Cardiac muscle cell (in vitro differentiated cells and primary cell): ENCODE measurements at regions not wholly inside any gene's neighbourhood (a gene's known extent, or its start where the extent isn't known, plus 50 kb on each side); places are given as distances from the start of the nearest gene placed in this dataset.

Experiments used
- DNase-seq, 2 donors: peaks; one replicate each; pipeline versions ENCODE4 v3.0.0 to v3.0.0-alpha.2; 2010 to 2017; ENCODE audit warnings: low read depth in 1 of 2, low spot score in 1 of 2
- H3K27ac ChIP-seq: fragments of 200-600 bp; sonication (generic); 2 replicates; pipeline ENCODE4 v1.5.1; 2016
- H3K27me3 ChIP-seq: fragments of 200-600 bp; sonication (generic); 2 replicates; pipeline ENCODE4 v1.6.0; 2016; ENCODE audit warnings: control low read depth
- H3K36me3 ChIP-seq: fragments of 200-600 bp; sonication (generic); 2 replicates; pipeline ENCODE4 v1.5.1; 2016; ENCODE audit warnings: control low read depth
- H3K4me1 ChIP-seq: fragments of 200-600 bp; sonication (generic); 2 replicates; pipeline ENCODE4 v1.8.1; 2017; ENCODE audit warnings: low read depth, mild to moderate bottlenecking, mixed run types
- H3K4me3 ChIP-seq: fragments of 200-600 bp; sonication (generic); 2 replicates; pipeline ENCODE4 v1.5.1; 2016; ENCODE audit warnings: mild to moderate bottlenecking
- H3K9me3 ChIP-seq: fragments of 200-600 bp; sonication (generic); 2 replicates; pipeline ENCODE4 v1.5.1; 2017; ENCODE audit warnings: low read depth, mild to moderate bottlenecking, control low read depth
- CTCF ChIP-seq: IDR thresholded peaks from 2 replicates; pipeline ENCODE4 v1.5.1; 2012; ENCODE audit warnings: low read depth, mild to moderate bottlenecking, low read length

DNA sequence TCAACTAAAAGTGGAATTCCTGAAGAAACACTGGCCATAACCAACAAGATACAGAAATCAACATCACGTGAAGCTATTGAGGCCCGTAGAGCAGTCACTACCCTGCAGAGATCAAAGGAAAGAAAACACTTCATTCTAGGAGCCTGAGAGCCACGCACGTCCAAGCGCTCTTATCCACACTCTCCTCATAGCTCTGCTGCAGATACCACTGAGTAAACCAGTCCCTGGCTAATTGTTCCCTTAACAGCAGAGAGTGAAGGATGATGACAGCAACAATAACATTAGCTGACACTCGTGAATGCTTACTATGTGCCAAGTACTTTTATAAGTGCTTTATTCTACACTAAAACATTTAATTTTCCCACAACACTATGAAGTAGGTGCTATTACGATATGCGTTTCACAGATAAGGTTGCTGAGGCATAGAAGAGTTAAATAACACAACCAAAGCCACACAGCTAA is 271.0 kb upstream of the GADL1 start:
- Histone ChIP-seq H3K4me3 (no peak overlapping the region), H3K36me3 (no peaks in the 10 kb centered on the region), H3K4me1 (peaks cover 18% of the 10 kb centered on the region), H3K27me3 (peaks cover 3% of the 10 kb centered on the region), H3K27ac (peak overlapping the region; percentile 54), H3K9me3 (no peaks in the 10 kb centered on the region)
- TF ChIP-seq CTCF = no peak
- peak; percentile 59 to 88 for DNase-seq

GRCh38 chr3:31166249-31166885 is 271.9 kb upstream of the GADL1 start:
- Histone ChIP-seq H3K9me3 (no peaks in the 10 kb centered on the region), H3K4me3 (no peak overlapping the region), H3K27me3 (peaks cover 3% of the 10 kb centered on the region), H3K4me1 (peaks cover 18% of the 10 kb centered on the region), H3K27ac (no peak overlapping the region), H3K36me3 (no peaks in the 10 kb centered on the region)
- TF ChIP-seq CTCF = no peak
- DNase-seq = peak in 1 of 2 donors; percentile 79

- H3K36me3 ChIP-seq = no peaks in the 10 kb centered on the region
- H3K27ac ChIP-seq = no peak overlapping the region
- no peak for DNase-seq
- H3K4me3 ChIP-seq = no peak overlapping the region
- no peak for TF ChIP-seq CTCF
- H3K27me3 ChIP-seq = no peaks in the 10 kb centered on the region
- no peaks in the 10 kb centered on the region for H3K9me3 ChIP-seq
- H3K4me1 ChIP-seq = peaks cover 18% of the 10 kb centered on the region
Observed at GRCh38 chr3:31167666-31168065, 273.2 kb upstream of the GADL1 start.

DNA sequence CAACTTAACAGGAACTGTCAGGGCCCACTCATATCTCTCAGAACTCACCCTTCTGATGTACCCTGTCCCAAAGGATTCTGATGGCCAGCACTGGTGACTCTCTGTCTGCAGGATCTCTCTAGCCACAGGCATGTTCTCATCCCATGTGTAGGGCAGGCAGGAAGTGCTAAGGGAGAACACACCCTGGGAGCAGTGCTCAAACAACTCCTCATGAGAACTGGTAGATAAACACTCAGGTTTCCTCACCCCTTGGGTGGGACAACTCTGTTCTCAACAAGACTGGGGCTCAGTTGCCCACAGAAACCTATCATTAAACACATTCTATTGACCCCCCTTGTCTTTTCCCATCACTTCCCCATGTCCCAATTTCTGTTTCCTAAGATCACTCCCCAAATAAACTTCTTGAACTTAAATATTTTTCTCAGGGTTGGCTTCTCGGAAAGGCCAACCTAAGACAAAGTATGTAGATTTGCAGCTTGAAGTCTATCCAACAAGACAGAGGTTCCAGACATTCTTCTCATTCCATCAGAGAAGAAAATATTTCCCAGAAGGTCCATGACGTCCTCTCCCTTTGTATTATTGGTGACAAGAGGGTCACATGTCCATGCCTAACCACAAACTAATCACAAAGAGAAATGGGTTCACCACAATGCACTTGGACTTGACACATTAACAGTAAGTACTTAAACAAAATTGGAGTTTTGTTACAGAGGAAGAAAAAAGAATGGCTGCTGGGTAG is 276.6 kb upstream of the GADL1 start:
- no peaks in the 10 kb centered on the region for H3K27me3 ChIP-seq
- no peak overlapping the region for H3K27ac ChIP-seq

DNA sequence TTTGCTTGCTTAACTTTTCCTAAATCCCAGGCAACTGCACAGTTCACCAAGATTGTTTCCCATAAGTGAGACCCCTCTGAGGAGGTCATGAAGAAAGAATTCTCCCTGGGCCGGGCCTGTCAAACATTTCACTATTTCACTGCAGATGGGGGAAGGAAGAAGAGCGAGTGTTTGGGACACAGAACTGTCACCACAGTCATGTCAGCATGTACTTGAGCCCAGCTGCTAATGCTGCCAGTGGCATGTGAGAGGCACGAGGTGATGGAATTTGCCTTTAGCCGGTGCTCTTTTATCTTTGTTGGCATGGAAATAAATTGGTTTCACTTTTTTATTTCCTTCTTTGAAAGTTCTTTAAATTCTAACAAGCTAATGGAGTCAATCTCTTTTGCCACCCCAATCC is 277.9 kb upstream of the GADL1 start:
- Histone ChIP-seq H3K27ac (no peak overlapping the region), H3K4me3 (no peak overlapping the region), H3K36me3 (no peaks in the 10 kb centered on the region), H3K4me1 (no peaks in the 10 kb centered on the region), H3K27me3 (no peaks in the 10 kb centered on the region), H3K9me3 (no peaks in the 10 kb centered on the region)
- TF ChIP-seq CTCF = no peak
- DNase-seq = no peak

More for the DNA sequence above, 276.6 kb upstream of the GADL1 start:
- Histone ChIP-seq H3K4me1 (peaks cover 4% of the 10 kb centered on the region), H3K9me3 (no peaks in the 10 kb centered on the region), H3K36me3 (no peaks in the 10 kb centered on the region), H3K4me3 (no peak overlapping the region)
- no peak for TF ChIP-seq CTCF
- DNase-seq = peak in 1 of 2 donors; percentile 97
